Stimulated activated naive CD8-positive, alpha-beta T cell treated with anti-CD3 and anti-CD28 coated beads, Interleukin-15, Interleukin-2, amounts not matched to agents 100 ng/mL and 50 ng/mL, for 24 hours (primary cell): ENCODE measurements at regions not wholly inside any gene's neighbourhood (a gene's known extent, or its start where the extent isn't known, plus 50 kb on each side); places are given as distances from the start of the nearest gene placed in this dataset.

Experiments used
- H3K27ac Mint-ChIP-seq: one replicate; pipeline ENCODE4 v1.8.0; 2021; ENCODE audit warnings: mild to moderate bottlenecking, mixed read lengths
- H3K27me3 Mint-ChIP-seq: one replicate; pipeline ENCODE4 v1.8.0; 2021; ENCODE audit warnings: mixed read lengths
- H3K36me3 Mint-ChIP-seq: one replicate; pipeline ENCODE4 v1.8.0; 2021; ENCODE audit warnings: low read depth, mixed read lengths
- H3K4me1 Mint-ChIP-seq: one replicate; pipeline ENCODE4 v1.8.0; 2021; ENCODE audit warnings: low read depth, mixed read lengths
- H3K4me3 Mint-ChIP-seq: one replicate; pipeline ENCODE4 v1.8.0; 2021; ENCODE audit warnings: mild to moderate bottlenecking, mixed read lengths
- H3K9me3 Mint-ChIP-seq: one replicate; pipeline ENCODE4 v1.8.0; 2021; ENCODE audit warnings: mixed read lengths

DNA sequence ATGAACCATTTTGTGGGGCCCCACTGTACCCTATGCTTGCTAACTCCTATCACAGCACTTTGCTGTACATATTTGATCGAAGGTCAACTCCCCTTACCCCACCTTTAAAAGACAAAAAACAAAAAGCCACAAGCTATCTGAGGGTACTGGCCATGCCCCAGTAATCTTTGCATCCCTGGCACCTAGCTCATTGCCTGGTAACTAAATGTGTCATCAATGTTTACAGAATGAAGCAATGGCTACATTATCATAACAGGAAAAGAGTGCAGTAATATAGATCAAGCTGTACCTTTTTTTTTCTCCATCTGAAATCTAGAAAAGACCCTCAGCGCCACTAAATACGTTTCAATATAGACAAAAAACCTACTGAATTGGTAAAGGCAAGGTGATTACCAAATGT lies 188.0 kb downstream of the ELAVL2 start:
- Mint-ChIP-seq H3K27ac (no peak overlapping the region), H3K9me3 (peaks cover 4% of the 10 kb centered on the region), H3K4me3 (no peak overlapping the region), H3K4me1 (no peaks in the 10 kb centered on the region), H3K36me3 (no peaks in the 10 kb centered on the region), H3K27me3 (no peaks in the 10 kb centered on the region)

DNA sequence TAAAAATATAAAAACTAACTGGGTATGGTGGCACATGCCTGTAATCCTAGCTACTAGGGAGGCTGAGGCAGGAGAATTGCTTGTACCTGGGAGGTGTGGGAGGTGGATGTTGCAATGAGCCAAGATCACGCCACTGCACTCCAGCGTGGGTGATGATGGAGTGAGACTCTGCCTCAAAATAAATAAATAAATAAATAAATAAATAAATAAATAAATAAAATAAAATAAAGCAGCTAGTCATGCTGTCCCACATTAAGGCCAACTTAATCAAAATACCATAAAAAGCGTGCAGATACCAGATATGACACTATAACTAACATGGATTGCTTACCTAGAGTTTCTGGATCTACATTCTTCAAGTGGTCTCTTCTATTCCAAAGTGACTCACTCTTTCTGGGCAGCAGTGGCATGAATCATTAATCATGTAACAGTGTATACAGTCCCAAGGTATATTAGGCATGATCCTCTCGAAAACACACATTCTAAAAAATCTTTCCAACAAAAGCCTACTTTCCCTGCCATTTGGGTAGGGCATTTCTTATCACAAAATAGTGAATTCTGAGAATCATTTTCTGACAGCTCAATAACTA lies 187.1 kb downstream of the ELAVL2 start:
- no peaks in the 10 kb centered on the region for H3K27me3 Mint-ChIP-seq
- H3K27ac Mint-ChIP-seq, result no peak overlapping the region
- no peaks in the 10 kb centered on the region for H3K36me3 Mint-ChIP-seq
- no peak overlapping the region for H3K4me3 Mint-ChIP-seq
- H3K9me3 Mint-ChIP-seq, result peaks cover 4% of the 10 kb centered on the region
- H3K4me1 Mint-ChIP-seq, result no peaks in the 10 kb centered on the region
